Caco-2 (cell line): ENCODE measurements at regions not wholly inside any gene's neighbourhood (a gene's known extent, or its start where the extent isn't known, plus 50 kb on each side); places are given as distances from the start of the nearest gene placed in this dataset.

ENCODE experiments used
- BruUV-seq: library from RNA; stranded (reverse); fragments of 400-500 nt; replicated peaks from 2 replicates; lab custom pipeline; 2021; lab: Mats Ljungman, UMichigan
- CTCF ChIA-PET: fragments of 300-600 bp; sonication (Branson Sonifier 250); formaldehyde crosslinking; loops from one replicate; lab custom pipeline; 2022; ENCODE audit warnings: antibody characterized with exemption; lab: Charles Lee
- POLR2A ChIA-PET: fragments of 300-600 bp; sonication (Branson Sonifier 250); formaldehyde crosslinking; loops from one replicate; lab custom pipeline; 2022; ENCODE audit warnings: antibody characterized with exemption; lab: Charles Lee
- DNase-seq, 2 experiments: peaks; one replicate each; pipeline versions ENCODE4 v3.0.0 to v3.0.0-alpha.2; 2020 to 2022
- H3K27me3 ChIP-seq: replicated peaks from 2 replicates; pipeline ENCODE4 v1.6.0; 2011; ENCODE audit warnings: low read length; ENCODE audit not compliant: control insufficient read depth, insufficient read depth
- H3K36me3 ChIP-seq: 2 replicates; pipeline ENCODE4 v1.5.1; 2011; ENCODE audit warnings: low read length; ENCODE audit not compliant: control insufficient read depth, insufficient read depth
- H3K4me1 ChIP-seq: fragments of 250-450 bp; sonication (Bioruptor Pico); 2 replicates; pipeline ENCODE4 v1.5.1; 2020; ENCODE audit warnings: mild to moderate bottlenecking
- H3K4me3 ChIP-seq: 2 replicates; pipeline ENCODE4 v1.5.1; 2011; ENCODE audit warnings: low read depth, mild to moderate bottlenecking, control low read depth, low read length
- H3K9me3 ChIP-seq: fragments of 250-450 bp; sonication (Bioruptor Pico); 2 replicates; pipeline ENCODE4 v1.5.1; 2020; ENCODE audit warnings: mild to moderate bottlenecking, moderate library complexity
- H3K27ac Mint-ChIP-seq: one replicate; pipeline ENCODE4 v1.8.0; 2022; ENCODE audit warnings: mixed read lengths; ENCODE audit not compliant: unreplicated experiment
- H3K27me3 Mint-ChIP-seq: one replicate; pipeline ENCODE4 v1.8.0; 2022; ENCODE audit warnings: mixed read lengths; ENCODE audit not compliant: insufficient read depth, unreplicated experiment
- H3K36me3 Mint-ChIP-seq: one replicate; pipeline ENCODE4 v1.8.0; 2022; ENCODE audit warnings: mild to moderate bottlenecking, mixed read lengths; ENCODE audit not compliant: insufficient read depth, unreplicated experiment
- H3K4me1 Mint-ChIP-seq: one replicate; pipeline ENCODE4 v1.8.0; 2022; ENCODE audit warnings: low read depth, mixed read lengths; ENCODE audit not compliant: unreplicated experiment
- H3K4me3 Mint-ChIP-seq: one replicate; pipeline ENCODE4 v1.8.0; 2022; ENCODE audit warnings: mild to moderate bottlenecking, moderate library complexity, mixed read lengths; ENCODE audit not compliant: unreplicated experiment
- H3K9me3 Mint-ChIP-seq: one replicate; pipeline ENCODE4 v1.8.0; 2022; ENCODE audit warnings: mixed read lengths; ENCODE audit not compliant: unreplicated experiment
- CTCF ChIP-seq, 2 experiments: fragments of 200-600 bp in 1 of 2; IDR thresholded peaks; 1 replicate in 1 of 2; 2 replicates in 1 of 2; pipeline versions ENCODE4 v1.5.1 to v1.8.0; 2011 to 2022; ENCODE audit warnings: antibody characterized with exemption in 1 of 2, control low read depth in 1 of 2, inconsistent platforms in 1 of 2, low read depth in 1 of 2, low read length in 1 of 2, mild to moderate bottlenecking in 1 of 2, moderate library complexity in 1 of 2; ENCODE audit not compliant: insufficient read depth in 1 of 2, severe bottlenecking in 1 of 2, unreplicated experiment in 1 of 2
- intact Hi-C: fragments of 100-400 bp; cut with micrococcal nuclease; formaldehyde crosslinking; loops from one replicate; pipeline ENCODE4 v1.10.0; 2022; ENCODE audit not compliant: unreplicated experiment

GRCh38 chr12:84637926-84638325 lies 274.7 kb downstream of the SLC6A15 start:
- Mint-ChIP-seq H3K36me3 (no peaks in the 10 kb centered on the region), H3K4me1 (no peaks in the 10 kb centered on the region), H3K9me3 (no peaks in the 10 kb centered on the region), H3K27ac (no peak overlapping the region), H3K27me3 (no peaks in the 10 kb centered on the region), H3K4me3 (no peak overlapping the region)
- ChIA-PET CTCF (interaction anchor here (0.6 kb wide), 1 partner anchor 204 kb away, joined by 3 read pairs; no protein-coding TSS in a partner anchor), POLR2A (no interaction called here)
- no peaks in the 10 kb centered on the region for H3K4me1 ChIP-seq
- no peak overlapping the region for H3K4me3 ChIP-seq
- TF ChIP-seq CTCF (IDR thresholded peaks at IDR 0.05; ENCODE audit: insufficient read depth in 1 of 2, low read depth in 1 of 2, low read length in 1 of 2, severe bottlenecking in 1 of 2, unreplicated experiment in 1 of 2), result no peak
- no peaks in the 10 kb centered on the region for H3K27me3 ChIP-seq
- no peak for DNase-seq
- H3K36me3 ChIP-seq, result no peaks in the 10 kb centered on the region
- no peaks in the 10 kb centered on the region for H3K9me3 ChIP-seq
- intact Hi-C loops, result no loop called here
- BruUV-seq, result no TSS peak

- ChIA-PET CTCF (no interaction called here), POLR2A (no interaction called here)
- DNase-seq, result no peak
- Mint-ChIP-seq H3K4me3 (no peak overlapping the region), H3K36me3 (no peaks in the 10 kb centered on the region), H3K27ac (no peak overlapping the region), H3K27me3 (no peaks in the 10 kb centered on the region), H3K9me3 (no peaks in the 10 kb centered on the region), H3K4me1 (no peaks in the 10 kb centered on the region)
- no peak for TF ChIP-seq CTCF (IDR thresholded peaks at IDR 0.05; ENCODE audit: insufficient read depth in 1 of 2, low read depth in 1 of 2, low read length in 1 of 2, severe bottlenecking in 1 of 2, unreplicated experiment in 1 of 2)
- no peak overlapping the region for H3K4me3 ChIP-seq
- no peaks in the 10 kb centered on the region for H3K9me3 ChIP-seq
- H3K27me3 ChIP-seq, result no peaks in the 10 kb centered on the region
- intact Hi-C loops, result no loop called here
- no peaks in the 10 kb centered on the region for H3K36me3 ChIP-seq
- no peaks in the 10 kb centered on the region for H3K4me1 ChIP-seq
- BruUV-seq, result no TSS peak
These were observed 275.8 kb downstream of the SLC6A15 start for GRCh38 chr12:84636801-84637290.

GRCh38 chr12:84634526-84634925 lies 278.1 kb downstream of the SLC6A15 start:
- TF ChIP-seq CTCF (IDR thresholded peaks at IDR 0.05; ENCODE audit: insufficient read depth in 1 of 2, low read depth in 1 of 2, low read length in 1 of 2, severe bottlenecking in 1 of 2, unreplicated experiment in 1 of 2), result no peak
- no peaks in the 10 kb centered on the region for H3K4me1 Mint-ChIP-seq
- no TSS peak for BruUV-seq
- Histone ChIP-seq H3K9me3 (no peaks in the 10 kb centered on the region), H3K27me3 (no peaks in the 10 kb centered on the region), H3K4me3 (no peak overlapping the region), H3K36me3 (no peaks in the 10 kb centered on the region), H3K4me1 (no peaks in the 10 kb centered on the region)
- no peak overlapping the region for H3K4me3 Mint-ChIP-seq
- no peaks in the 10 kb centered on the region for H3K36me3 Mint-ChIP-seq
- H3K27ac Mint-ChIP-seq, result no peak overlapping the region
- no peaks in the 10 kb centered on the region for H3K9me3 Mint-ChIP-seq
- H3K27me3 Mint-ChIP-seq, result no peaks in the 10 kb centered on the region
- ChIA-PET CTCF (no interaction called here), POLR2A (no interaction called here)
- intact Hi-C loops, result no loop called here
- DNase-seq, result no peak
